ENCODE measurements at regions not wholly inside any gene's neighbourhood (a gene's known extent, or its start where the extent isn't known, plus 50 kb on each side); places are given as distances from the start of the nearest gene placed in this dataset.

GRCh38 chr4:176883681-176884418 is 91.1 kb upstream of the VEGFC start:
- TF ChIP-seq JUN (IDR thresholded peaks at IDR 0.05; ENCODE audit: borderline replicate concordance, insufficient read depth, insufficient read length, low read depth) (peak; percentile 14), CTCF (IDR thresholded peaks at IDR 0.05; ENCODE audit: extremely low read depth in 1 of 2, insufficient read depth in 1 of 2, low read depth in 1 of 2, low read length in 2 of 2) (no peak), POLR2A (IDR thresholded peaks at IDR 0.05; ENCODE audit: low read depth, low read length) (no peak), EZH2 (IDR thresholded peaks at IDR 0.05; ENCODE audit: borderline replicate concordance, low read depth, low read length, severe bottlenecking) (no peak), POLR2AphosphoS5 (IDR thresholded peaks at IDR 0.05; ENCODE audit: insufficient read depth, low read depth, low read length) (peak; percentile 33), MYC (IDR thresholded peaks at IDR 0.05; ENCODE audit: low read depth, low read length) (no peak)
